Activated CD4-positive, alpha-beta T cell treated with anti-CD3 and anti-CD28 coated beads for 36 hours (primary cell): ENCODE measurements at regions not wholly inside any gene's neighbourhood (a gene's known extent, or its start where the extent isn't known, plus 50 kb on each side); places are given as distances from the start of the nearest gene placed in this dataset.

Experiments
- ATAC-seq: fragments of 200-7000 bp; cut with Tn5 transposase; one replicate; pipeline ENCODE4 v1.10.0; 2021; ENCODE audit warnings: mild to moderate bottlenecking, moderate library complexity
- CTCF ChIA-PET: fragments of 350-600 bp; sonication (Branson Sonifier 250); formaldehyde crosslinking; loops from one replicate; lab custom pipeline; 2021; ENCODE audit warnings: antibody characterized with exemption; lab: Charles Lee
- POLR2A ChIA-PET: fragments of 350-600 bp; sonication (Branson Sonifier 250); formaldehyde crosslinking; loops from one replicate; lab custom pipeline; 2021; ENCODE audit warnings: antibody characterized with exemption, inconsistent platforms; lab: Charles Lee
- DNase-seq: peaks from one replicate; pipeline ENCODE4 v3.0.0-alpha.2; 2020
- H3K27ac Mint-ChIP-seq: one replicate; pipeline ENCODE4 v1.8.0; 2021; ENCODE audit warnings: mixed read lengths
- H3K27me3 Mint-ChIP-seq: one replicate; pipeline ENCODE4 v1.8.0; 2021; ENCODE audit warnings: mixed read lengths
- H3K36me3 Mint-ChIP-seq: one replicate; pipeline ENCODE4 v1.8.0; 2021; ENCODE audit warnings: low read depth, mixed read lengths
- H3K4me1 Mint-ChIP-seq: one replicate; pipeline ENCODE4 v1.8.0; 2021; ENCODE audit warnings: mixed read lengths
- H3K4me3 Mint-ChIP-seq: one replicate; pipeline ENCODE4 v1.8.0; 2021; ENCODE audit warnings: mild to moderate bottlenecking, moderate library complexity, mixed read lengths
- H3K9me3 Mint-ChIP-seq: one replicate; pipeline ENCODE4 v1.8.0; 2021; ENCODE audit warnings: low read depth, mixed read lengths
- intact Hi-C, 2 experiments: fragments of 100-400 bp; cut with DNase I in 1 of 2; cut with micrococcal nuclease in 1 of 2; formaldehyde crosslinking; loops; one replicate each; pipeline versions ENCODE4 v1.14.2 to v1.15.1; 2022 to 2024; cut with DNase I, micrococcal nuclease

DNA sequence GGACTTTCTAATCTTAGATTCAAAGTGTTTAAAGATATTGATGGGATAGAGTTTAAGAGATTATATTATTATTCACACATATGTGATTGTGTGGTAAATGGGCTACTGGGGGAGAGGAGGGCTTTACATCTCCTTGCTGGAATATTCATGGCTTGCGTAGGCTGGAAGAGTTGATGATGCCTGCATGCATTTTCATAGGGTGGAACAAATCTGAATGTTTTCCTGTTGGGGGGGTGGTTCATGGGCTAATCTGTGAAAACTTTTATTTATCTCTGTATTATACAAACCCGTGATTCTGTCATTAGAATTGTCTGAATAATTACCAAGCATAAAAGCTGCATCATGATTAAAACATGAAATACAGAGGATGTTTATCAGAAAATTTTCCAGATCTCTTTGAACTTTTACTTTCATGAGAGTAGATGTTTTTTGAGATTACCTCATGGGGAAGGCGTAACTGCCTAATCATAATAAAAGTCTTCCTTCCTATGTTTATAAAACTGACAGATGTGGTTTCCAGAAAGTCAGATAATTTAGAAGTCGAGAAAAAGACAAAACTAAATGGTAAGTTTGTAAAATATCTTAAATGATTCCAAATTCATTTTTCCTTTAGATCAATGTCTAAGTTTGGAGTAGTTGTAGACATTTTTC is 1185.4 kb upstream of the SEMA6A start:
- no peaks in the 10 kb centered on the region for H3K9me3 Mint-ChIP-seq
- intact Hi-C loops = no loop called here
- ChIA-PET CTCF (no interaction called here), POLR2A (no interaction called here)
- no peaks in the 10 kb centered on the region for H3K4me1 Mint-ChIP-seq
- ATAC-seq (no peak), DNase-seq (no peak)
- H3K27ac Mint-ChIP-seq = no peak overlapping the region
- H3K4me3 Mint-ChIP-seq = no peak overlapping the region
- H3K36me3 Mint-ChIP-seq = no peaks in the 10 kb centered on the region
- no peaks in the 10 kb centered on the region for H3K27me3 Mint-ChIP-seq

DNA sequence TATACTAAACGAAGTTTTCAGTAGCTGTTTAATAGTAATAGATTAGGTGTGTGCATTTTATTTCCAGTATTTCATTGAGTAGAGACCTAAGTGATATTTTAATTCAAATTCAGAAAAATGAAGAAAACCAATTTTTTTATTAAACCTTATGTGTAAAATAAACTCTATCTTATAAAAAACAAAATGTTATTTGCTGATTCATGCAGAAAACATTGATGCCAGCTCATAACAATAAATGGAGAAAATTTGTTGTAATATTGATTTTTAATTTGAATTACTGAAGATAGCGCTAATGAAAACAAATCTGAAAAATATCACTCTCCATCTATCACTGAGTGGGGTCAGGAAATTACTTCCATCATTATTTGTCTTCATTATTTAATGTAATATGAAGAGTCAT is 1177.8 kb upstream of the SEMA6A start:
- POLR2A ChIA-PET = no interaction called here
- DNase-seq (no peak), ATAC-seq (no peak)
- H3K27me3 Mint-ChIP-seq = no peaks in the 10 kb centered on the region
- H3K4me1 Mint-ChIP-seq = no peaks in the 10 kb centered on the region
- no peaks in the 10 kb centered on the region for H3K36me3 Mint-ChIP-seq
- H3K4me3 Mint-ChIP-seq = no peak overlapping the region
- intact Hi-C loops = no loop called here
- H3K9me3 Mint-ChIP-seq = peaks cover 2% of the 10 kb centered on the region
- no peak overlapping the region for H3K27ac Mint-ChIP-seq
- CTCF ChIA-PET = no interaction called here

DNA sequence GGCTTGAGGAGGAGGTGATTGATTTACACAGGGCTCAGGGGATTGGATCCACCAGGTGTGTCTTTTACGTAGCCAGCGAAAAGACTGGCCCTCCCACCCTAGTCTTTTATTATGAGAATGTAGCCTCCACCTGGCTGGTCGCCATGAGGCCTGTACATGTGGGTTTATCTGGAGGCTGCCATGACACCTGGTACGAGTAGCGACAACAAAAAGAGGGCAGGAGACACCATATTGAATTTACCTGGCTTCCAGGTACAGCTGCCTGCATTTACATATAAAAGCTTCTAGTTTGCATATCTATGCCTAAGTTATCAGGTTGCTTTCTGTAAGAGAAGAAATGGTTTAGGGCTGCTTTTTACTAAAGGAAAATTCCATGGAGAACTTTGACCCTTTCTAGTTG is 1173.7 kb upstream of the SEMA6A start:
- Mint-ChIP-seq H3K4me1 (no peaks in the 10 kb centered on the region), H3K27me3 (no peaks in the 10 kb centered on the region), H3K27ac (no peak overlapping the region), H3K36me3 (no peaks in the 10 kb centered on the region), H3K9me3 (peaks cover 2% of the 10 kb centered on the region), H3K4me3 (no peak overlapping the region)
- CTCF ChIA-PET = no interaction called here
- ATAC-seq = no peak
- POLR2A ChIA-PET = no interaction called here
- intact Hi-C loops = no loop called here
- DNase-seq = no peak

- DNase-seq (no peak), ATAC-seq (no peak)
- H3K9me3 Mint-ChIP-seq = peaks cover 2% of the 10 kb centered on the region
- intact Hi-C loops = no loop called here
- H3K36me3 Mint-ChIP-seq = no peaks in the 10 kb centered on the region
- no peak overlapping the region for H3K4me3 Mint-ChIP-seq
- no peaks in the 10 kb centered on the region for H3K27me3 Mint-ChIP-seq
- POLR2A ChIA-PET = no interaction called here
- no peak overlapping the region for H3K27ac Mint-ChIP-seq
- H3K4me1 Mint-ChIP-seq = no peaks in the 10 kb centered on the region
- CTCF ChIA-PET = no interaction called here
These were observed 1168.7 kb upstream of the SEMA6A start for GRCh38 chr5:117743337-117743736.

- DNase-seq (no peak), ATAC-seq (no peak)
- ChIA-PET CTCF (interaction anchor here (0.6 kb wide), 1 partner anchor 113 kb away, joined by 3 read pairs; no protein-coding TSS in a partner anchor), POLR2A (no interaction called here)
- no peaks in the 10 kb centered on the region for H3K27me3 Mint-ChIP-seq
- no peaks in the 10 kb centered on the region for H3K36me3 Mint-ChIP-seq
- H3K27ac Mint-ChIP-seq = no peak overlapping the region
- intact Hi-C loops = no loop called here
- no peak overlapping the region for H3K4me3 Mint-ChIP-seq
- no peaks in the 10 kb centered on the region for H3K4me1 Mint-ChIP-seq
- peaks cover 2% of the 10 kb centered on the region for H3K9me3 Mint-ChIP-seq
These were observed 1167.1 kb upstream of the SEMA6A start for GRCh38 chr5:117741655-117742206.

GRCh38 chr5:117740268-117740667 is 1165.6 kb upstream of the SEMA6A start:
- ATAC-seq (no peak), DNase-seq (no peak)
- no peaks in the 10 kb centered on the region for H3K27me3 Mint-ChIP-seq
- H3K4me1 Mint-ChIP-seq = no peaks in the 10 kb centered on the region
- no peak overlapping the region for H3K27ac Mint-ChIP-seq
- CTCF ChIA-PET = interaction anchor here (1.0 kb wide), 1 partner anchor 8 kb away, joined by 4 read pairs; no protein-coding TSS in a partner anchor
- H3K9me3 Mint-ChIP-seq = peaks cover 2% of the 10 kb centered on the region
- H3K36me3 Mint-ChIP-seq = no peaks in the 10 kb centered on the region
- POLR2A ChIA-PET = no interaction called here
- H3K4me3 Mint-ChIP-seq = no peak overlapping the region
- intact Hi-C loops = no loop called here

DNA sequence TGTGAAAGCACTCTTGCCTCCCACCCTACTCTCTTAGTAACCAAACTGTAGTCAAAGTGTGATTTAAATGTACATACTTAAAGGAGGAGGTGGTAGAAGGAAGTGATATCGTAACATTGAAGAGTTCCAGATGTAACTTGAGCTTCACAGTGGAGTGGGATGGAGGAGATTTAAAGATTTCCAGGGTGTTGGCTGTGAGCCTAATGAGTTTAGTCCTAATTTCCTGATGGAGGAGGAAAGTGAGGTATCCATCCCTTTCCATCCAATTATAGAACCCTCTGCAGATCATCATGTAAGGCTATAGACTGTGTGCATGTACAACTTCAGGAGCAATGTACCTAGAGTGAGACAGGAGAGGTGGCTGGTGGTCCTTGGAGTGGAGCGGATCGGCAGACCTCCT is 1163.9 kb upstream of the SEMA6A start:
- Mint-ChIP-seq H3K4me1 (no peaks in the 10 kb centered on the region), H3K27ac (no peak overlapping the region), H3K4me3 (no peak overlapping the region), H3K36me3 (no peaks in the 10 kb centered on the region), H3K9me3 (peaks cover 2% of the 10 kb centered on the region), H3K27me3 (no peaks in the 10 kb centered on the region)
- ChIA-PET POLR2A (no interaction called here), CTCF (no interaction called here)
- ATAC-seq (no peak), DNase-seq (no peak)
- intact Hi-C loops = no loop called here

DNA sequence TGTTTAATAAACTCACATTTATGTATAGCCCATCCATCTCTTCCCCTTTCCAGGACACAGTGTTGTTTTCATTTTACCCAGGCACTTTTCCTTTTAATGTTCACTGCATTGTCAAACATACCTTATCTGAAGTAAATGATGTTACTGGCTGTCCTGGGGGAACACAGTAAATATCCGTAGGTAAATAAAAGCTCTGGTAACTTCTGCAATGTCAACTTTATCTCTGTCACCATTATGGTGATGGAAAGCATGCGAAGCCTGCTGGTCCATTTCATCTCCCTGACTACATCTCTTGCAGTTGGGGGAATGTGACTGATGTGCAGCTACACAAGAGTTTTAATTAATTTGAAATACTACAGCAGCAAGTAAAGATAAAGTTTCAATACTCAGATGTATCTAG is 1162.1 kb upstream of the SEMA6A start:
- ChIA-PET POLR2A (no interaction called here), CTCF (no interaction called here)
- Mint-ChIP-seq H3K4me3 (no peak overlapping the region), H3K27me3 (no peaks in the 10 kb centered on the region), H3K9me3 (peaks cover 2% of the 10 kb centered on the region), H3K36me3 (no peaks in the 10 kb centered on the region), H3K27ac (no peak overlapping the region), H3K4me1 (no peaks in the 10 kb centered on the region)
- DNase-seq (no peak), ATAC-seq (no peak)
- intact Hi-C loops = no loop called here

GRCh38 chr5:117734056-117734455 is 1159.4 kb upstream of the SEMA6A start:
- H3K4me3 Mint-ChIP-seq = no peak overlapping the region

GRCh38 chr5:117733051-117733450 is 1158.4 kb upstream of the SEMA6A start:
- CTCF ChIA-PET = no interaction called here
- H3K27ac Mint-ChIP-seq = no peak overlapping the region

More at GRCh38 chr5:117734056-117734455, 1159.4 kb upstream of the SEMA6A start:
- H3K27ac Mint-ChIP-seq = no peak overlapping the region
- intact Hi-C loops = no loop called here
- CTCF ChIA-PET = no interaction called here
- H3K4me1 Mint-ChIP-seq = no peaks in the 10 kb centered on the region
- H3K9me3 Mint-ChIP-seq = peaks cover 4% of the 10 kb centered on the region
- ATAC-seq (no peak), DNase-seq (no peak)
- no peaks in the 10 kb centered on the region for H3K36me3 Mint-ChIP-seq
- POLR2A ChIA-PET = no interaction called here
- H3K27me3 Mint-ChIP-seq = no peaks in the 10 kb centered on the region

DNA sequence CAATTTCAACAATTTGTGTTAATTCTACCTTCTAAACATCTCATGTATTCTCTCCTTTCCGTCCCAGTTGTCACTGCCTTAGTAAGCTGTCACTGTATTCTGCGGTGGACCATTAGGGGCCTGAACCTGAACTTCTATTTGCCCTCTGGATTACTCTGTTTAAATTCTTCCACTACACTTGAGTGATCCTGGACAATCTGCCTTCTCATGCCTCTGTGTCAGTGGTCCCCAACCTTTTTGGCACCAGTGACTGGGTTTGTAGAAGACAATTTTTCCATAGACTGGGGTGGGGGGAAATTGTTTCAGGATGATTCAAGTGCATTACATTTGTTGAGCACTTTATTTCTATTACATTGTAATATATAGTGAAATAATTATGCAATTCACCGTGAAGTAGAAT is 1157.6 kb upstream of the SEMA6A start:
- CTCF ChIA-PET = interaction anchor here (1.5 kb wide), 1 partner anchor 8 kb away, joined by 4 read pairs; no protein-coding TSS in a partner anchor

More at GRCh38 chr5:117733051-117733450, 1158.4 kb upstream of the SEMA6A start:
- no peak overlapping the region for H3K4me3 Mint-ChIP-seq
- no peak for ATAC-seq
- intact Hi-C loops = no loop called here
- no peaks in the 10 kb centered on the region for H3K4me1 Mint-ChIP-seq
- H3K36me3 Mint-ChIP-seq = no peaks in the 10 kb centered on the region
- H3K27me3 Mint-ChIP-seq = no peaks in the 10 kb centered on the region
- peaks cover 3% of the 10 kb centered on the region for H3K9me3 Mint-ChIP-seq
- POLR2A ChIA-PET = no interaction called here
- DNase-seq = no peak

DNA sequence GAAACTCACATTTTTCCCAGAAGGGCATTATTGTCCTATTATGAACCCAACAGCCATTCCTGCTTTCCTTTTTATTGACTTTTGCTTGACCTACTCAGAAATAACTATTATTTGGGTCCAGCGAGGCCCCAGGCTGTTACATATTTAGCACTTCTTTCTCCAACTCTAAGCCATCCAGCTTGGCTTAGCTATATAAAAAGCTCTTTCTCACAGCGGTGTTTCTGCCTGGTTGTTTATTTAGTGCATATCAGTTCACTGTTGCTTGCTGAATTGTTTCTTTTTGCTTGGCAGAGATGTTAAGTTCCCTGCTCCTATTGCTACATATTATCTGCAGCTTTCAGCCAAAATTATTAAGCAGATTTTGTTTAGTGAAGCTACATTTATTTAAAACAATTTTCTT is 1156.8 kb upstream of the SEMA6A start:
- Mint-ChIP-seq H3K9me3 (peaks cover 5% of the 10 kb centered on the region), H3K27ac (no peak overlapping the region), H3K27me3 (no peaks in the 10 kb centered on the region), H3K4me3 (no peak overlapping the region), H3K36me3 (no peaks in the 10 kb centered on the region), H3K4me1 (no peaks in the 10 kb centered on the region)
- DNase-seq = no peak
- intact Hi-C loops = no loop called here
- POLR2A ChIA-PET = no interaction called here
- ATAC-seq = no peak
- CTCF ChIA-PET = interaction anchor here (1.5 kb wide), 1 partner anchor 9 kb away, joined by 4 read pairs; no protein-coding TSS in a partner anchor

More for the DNA sequence above, 1157.6 kb upstream of the SEMA6A start:
- ATAC-seq (no peak), DNase-seq (no peak)
- Mint-ChIP-seq H3K36me3 (no peaks in the 10 kb centered on the region), H3K27me3 (no peaks in the 10 kb centered on the region), H3K9me3 (peaks cover 5% of the 10 kb centered on the region), H3K27ac (no peak overlapping the region), H3K4me1 (no peaks in the 10 kb centered on the region), H3K4me3 (no peak overlapping the region)
- POLR2A ChIA-PET = no interaction called here
- intact Hi-C loops = no loop called here
